SIG-M5 treated with dmso at 0.1 percent for 504 hours (cell line): ENCODE measurements at regions not wholly inside any gene's neighbourhood (a gene's known extent, or its start where the extent isn't known, plus 50 kb on each side); places are given as distances from the start of the nearest gene placed in this dataset.
"Not testable (repeated sequence)": the region's sequence is repeated elsewhere in the genome, so short reads cannot be mapped to it uniquely, and the experiment has no call there.

Experiments used
- DNase-seq: peaks from one replicate; lab custom pipeline; 2025; ENCODE audit not compliant: unreplicated experiment; lab: John Stamatoyannopoulos, UW

DNA sequence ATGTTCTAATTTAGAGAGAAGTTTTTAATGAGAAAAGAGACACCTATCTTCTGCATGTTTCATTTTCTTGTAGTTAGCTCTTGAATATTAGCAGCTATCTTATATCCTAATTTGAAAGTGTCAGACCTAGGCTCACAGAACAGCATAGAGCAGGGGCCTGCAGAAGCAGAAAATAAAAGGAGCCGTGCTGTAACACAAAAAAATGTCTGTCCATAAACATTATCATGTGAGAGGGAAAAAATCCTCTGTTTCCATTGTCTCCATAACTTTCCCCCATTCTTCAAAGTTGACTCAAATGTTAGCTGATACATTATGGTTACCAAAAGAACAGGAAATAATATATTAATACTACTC lies 329.2 kb upstream of the EPHA5 start:
- no peak for DNase-seq

DNA sequence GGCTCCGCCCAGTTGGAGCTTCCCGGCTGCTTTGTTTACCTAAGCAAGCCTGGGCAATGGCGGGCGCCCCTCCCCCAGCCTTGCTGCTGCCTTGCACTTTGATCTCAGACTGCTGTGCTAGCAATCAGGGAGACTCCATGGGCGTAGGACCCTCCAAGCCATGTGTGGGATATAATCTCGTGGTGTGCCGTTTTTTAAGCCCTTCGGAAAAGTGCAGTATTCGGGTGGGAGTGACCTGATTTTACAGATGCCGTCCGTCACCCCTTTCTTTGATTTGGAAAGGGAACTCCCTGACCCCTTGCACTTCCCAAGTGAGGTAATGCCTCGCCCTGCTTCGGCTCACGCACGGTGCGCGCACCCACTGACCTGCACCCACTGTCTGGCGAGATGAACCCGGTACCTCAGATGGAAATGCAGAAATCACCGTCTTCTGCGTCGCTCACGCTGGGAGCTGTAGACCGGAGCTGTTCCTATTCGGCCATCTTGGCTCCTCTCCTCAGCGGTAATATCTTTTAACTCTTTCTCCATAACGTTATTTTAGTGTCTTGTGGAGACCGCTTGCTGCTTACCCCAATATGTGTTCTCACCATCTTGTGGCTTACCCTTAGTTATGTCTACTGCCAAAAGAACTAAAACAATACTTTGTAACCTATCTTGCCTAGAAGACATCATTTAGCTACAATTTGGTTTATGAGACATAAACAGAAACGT lies 328.7 kb upstream of the EPHA5 start:
- not testable (repeated sequence) for DNase-seq

DNA sequence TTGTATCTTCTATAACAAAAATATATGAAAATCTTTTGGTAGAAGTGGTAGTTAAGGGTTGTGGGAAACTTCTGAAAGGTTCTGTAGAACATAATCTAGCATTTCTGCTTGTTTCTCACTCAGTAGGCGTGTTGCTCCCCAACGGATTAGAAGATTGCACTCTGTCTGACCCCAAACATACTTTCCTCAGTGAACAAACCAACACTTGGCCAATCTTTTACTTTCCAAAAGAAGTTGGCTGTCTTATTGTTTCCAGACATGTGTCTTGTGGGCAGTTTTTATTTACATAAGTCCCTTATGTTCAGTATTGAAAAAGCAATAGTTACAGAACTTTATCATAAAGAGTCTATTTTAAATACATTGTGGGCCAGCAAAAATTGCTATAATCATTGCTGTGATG lies 312.8 kb upstream of the EPHA5 start:
- no peak for DNase-seq

DNA sequence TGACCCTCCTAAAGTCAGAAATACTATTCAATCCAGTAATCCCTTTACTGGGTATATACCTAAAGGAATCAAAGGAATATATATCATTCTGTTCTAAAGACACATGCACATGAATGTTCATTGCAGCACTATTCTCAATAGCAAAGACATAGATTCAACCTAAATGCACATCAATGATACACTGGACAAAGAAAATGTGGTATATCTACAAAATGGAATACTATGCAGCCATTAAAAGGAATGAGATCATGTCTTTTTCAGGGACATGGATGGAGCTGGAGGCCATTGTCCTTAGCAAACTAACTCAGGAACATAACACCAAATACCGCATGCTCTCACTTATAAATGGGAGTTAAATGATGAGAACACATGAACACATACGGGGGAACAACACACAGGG lies 306.0 kb upstream of the EPHA5 start:
- no peak for DNase-seq

DNA sequence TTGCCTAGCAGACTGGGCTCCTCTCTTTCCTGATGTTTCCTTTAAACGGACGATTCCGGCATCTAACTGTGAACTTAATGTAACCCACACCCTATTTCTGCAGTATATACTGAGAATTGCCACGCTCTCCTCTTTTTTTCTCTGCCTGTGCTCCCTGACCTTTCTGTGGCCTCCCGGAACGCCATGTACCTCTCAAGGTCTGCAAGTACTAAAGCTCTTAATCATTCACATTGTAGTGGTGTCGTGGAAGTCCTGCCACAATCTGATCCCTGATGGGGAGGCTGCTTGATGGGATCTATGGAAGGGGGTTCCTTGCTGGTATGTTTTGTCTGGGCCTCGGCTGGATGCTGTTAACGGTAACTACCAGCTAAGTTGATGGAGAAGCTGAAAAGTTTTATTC lies 302.9 kb upstream of the EPHA5 start:
- no peak for DNase-seq

DNA sequence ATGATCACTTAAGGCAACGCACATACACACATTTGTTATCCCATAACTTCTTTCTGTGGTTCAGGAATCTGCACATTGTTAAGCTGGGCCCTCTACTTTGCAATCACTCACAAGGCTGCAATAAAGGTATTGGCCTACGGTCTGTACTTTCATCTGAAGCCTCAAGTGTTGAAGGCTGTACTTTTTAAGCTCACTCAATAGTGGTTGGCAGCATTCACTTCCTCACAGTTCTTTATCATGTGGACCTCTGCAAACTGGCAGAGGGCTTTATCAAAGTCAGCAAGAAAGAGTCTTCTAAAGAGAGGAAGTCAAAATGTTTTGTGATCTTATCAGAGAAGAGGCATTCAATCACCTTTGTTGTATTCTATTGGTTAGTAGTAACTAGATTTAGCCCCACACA lies 301.4 kb upstream of the EPHA5 start:
- no peak for DNase-seq

DNA sequence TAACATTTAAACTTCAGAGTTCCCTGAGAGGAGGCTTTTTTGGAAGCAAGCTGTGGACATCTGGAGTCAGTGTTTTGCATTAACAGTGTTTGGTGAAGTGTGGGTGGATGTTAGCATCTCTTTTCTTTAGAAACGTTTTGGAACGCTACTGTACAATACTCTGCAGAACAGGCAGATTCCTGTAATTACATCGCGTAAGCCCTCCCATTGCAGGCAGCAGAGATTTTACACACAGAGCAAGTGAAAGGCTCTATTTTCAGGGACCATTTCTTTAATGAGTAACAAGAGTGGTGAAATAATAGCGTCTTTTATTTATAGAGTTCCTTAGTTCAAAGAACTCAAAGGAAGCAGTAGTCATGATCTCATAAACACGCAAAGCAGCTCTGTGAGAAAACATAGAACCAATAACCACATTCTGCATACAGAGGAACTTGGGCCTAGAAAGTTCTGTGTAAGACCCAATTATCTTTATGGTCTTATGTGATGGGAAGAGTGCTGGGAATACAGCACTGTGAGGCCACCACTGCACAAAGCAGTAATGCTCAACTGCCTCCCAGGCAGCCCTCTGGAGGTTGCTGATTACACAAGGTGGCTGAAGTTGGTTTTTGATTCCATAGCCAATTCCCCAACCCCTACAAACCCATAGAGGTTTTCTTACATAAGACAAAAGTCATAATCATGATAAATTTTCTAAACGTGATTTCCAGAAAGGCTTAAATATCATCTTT lies 298.7 kb upstream of the EPHA5 start:
- DNase-seq: no peak

DNA sequence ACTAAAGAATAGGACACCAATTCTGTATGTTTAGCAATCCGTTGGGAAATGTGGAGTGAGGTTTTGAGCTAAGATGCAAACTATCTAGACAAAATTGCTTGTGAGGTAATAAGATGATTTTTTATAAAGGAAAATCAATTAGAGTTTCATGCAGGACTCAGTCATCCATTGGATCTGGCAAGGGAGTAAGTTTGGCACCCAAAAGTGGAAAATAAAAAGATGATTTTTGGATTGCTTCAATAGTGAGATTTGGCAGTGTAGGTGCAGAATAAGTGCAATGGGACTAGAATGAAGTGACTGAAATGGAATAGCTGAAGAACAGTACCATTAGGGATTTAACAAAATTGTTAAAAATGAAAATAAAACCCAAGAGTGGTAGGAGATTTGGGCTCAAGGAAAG lies 290.5 kb upstream of the EPHA5 start:
- no peak for DNase-seq

DNA sequence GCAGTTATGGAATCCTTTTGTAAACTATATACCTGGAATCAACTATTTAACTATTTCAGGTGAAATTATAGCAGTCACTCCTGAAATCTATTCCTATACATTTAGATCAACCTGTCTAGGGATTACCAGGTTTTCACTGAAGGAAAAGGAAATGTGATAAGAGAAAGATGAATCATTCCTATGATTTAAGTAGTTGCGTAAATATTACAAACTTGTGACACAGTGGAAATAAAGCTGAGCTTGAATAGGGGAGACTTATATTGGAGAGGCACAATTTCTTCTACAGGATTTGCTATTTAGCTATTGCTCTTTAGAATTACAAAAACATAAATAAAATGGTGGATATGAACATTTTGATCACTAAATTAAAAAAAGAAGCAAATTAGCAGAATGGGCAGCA lies 284.1 kb upstream of the EPHA5 start:
- no peak for DNase-seq

DNA sequence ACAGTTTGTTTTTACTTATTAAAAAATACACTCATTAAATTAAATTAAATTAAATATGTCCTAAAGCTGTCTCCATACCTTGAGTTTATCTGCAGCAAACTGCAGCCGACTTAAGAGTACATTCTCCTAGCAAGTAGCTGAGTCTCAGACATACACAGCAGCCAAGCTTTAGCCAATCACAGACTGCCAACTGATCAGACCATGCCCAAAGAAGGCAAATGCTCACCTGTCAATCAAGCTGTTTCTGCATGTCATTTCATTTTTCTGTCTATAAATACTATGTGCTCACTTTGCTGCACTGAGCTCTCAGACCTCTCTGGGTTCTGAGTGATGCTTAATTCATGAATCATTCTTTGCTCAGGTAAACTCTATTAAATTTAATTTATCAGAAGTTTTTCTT lies 280.9 kb upstream of the EPHA5 start:
- DNase-seq: no peak

DNA sequence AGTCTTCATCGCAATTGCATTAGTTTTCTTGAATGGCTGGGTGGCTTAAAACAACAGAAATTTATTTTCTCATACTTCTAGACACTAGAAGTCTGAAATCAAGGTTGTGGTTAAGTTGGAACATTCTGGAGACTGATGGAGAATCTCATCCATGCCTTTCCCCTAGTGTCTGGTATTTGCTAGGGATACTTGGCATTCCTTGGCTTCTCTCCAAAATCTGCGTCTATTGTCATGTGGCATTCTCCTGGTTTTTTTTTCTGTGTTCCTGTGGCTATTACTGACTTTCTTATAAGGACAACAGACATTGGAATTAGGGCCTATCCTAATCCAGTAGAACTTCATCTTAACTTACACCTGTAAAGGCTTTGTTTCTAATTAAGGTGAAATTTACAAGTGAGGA lies 272.8 kb upstream of the EPHA5 start:
- DNase-seq: no peak

DNA sequence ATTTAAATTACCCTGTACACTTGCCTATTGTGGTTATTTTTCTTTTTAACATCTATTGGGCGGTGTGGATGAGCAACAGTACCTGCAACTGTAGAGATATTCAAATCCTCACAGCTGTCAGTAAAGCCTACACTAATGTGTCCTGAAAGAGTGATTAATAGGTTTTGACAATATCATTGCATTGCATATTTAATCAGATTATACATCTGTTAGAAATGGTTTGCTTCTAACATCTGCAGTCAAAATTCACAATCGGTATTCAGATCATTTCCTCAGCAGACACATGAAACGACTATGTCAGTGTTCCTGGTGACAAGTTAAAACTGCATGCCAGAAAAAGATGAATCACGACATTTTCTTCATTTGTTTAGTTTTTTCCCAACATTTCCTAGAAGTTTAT lies 254.6 kb upstream of the EPHA5 start:
- no peak for DNase-seq

DNA sequence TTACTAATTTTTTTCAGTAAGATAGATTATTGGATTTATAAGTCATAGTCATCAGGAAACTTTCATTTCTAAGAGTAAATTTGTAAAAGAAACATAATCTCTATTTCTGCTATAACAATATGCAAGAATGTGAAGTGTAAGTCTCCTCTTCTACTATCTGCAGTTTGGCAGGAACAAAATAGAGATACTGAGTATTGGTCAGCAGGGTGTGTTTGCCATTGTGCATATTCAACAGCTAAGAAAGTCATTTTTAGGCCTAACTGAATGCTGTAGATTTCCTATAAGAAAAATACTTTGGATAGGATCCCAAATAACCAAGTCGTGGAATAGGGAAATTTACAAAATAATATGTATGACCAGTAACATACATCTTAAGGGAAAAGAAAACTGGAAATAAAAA lies 253.3 kb upstream of the EPHA5 start:
- DNase-seq: no peak

DNA sequence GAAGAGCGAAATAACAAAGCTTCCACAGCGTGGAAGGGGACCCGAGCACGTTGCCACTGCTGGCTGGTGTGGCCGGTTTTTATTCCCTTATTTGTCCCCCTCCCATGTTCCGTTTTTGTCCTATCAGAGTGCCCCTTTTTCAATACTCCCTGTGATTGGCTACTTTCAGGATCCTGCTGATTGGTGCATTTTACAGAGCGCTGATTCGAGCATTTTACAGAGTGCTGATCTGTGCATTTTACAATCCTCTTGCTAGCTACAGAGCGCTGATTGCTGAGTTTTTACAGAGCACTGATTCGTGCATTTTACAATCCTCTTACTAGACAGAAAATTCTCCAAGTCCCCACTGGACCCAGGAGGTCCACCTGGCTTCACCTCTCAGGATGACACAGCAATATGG lies 250.9 kb upstream of the EPHA5 start:
- no peak for DNase-seq

DNA sequence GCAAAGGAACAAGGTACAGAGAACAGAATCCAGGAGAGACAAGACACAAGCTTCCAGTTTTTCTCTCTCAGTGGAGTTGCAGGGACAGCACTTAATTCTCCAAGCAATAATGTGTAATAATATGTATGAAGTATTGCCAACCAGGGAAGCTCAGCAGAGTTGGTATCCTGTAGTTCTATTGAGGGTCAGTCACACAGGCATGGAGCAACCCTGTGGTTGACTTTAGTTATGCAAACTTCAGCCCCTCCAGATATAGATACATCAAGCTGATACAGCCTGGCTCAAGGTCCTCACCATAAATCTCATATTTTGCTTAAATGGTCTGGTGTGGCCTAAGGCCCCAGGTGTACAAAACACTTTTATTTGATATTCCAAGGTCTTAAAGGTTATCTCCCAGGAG lies 248.6 kb upstream of the EPHA5 start:
- DNase-seq: no peak

DNA sequence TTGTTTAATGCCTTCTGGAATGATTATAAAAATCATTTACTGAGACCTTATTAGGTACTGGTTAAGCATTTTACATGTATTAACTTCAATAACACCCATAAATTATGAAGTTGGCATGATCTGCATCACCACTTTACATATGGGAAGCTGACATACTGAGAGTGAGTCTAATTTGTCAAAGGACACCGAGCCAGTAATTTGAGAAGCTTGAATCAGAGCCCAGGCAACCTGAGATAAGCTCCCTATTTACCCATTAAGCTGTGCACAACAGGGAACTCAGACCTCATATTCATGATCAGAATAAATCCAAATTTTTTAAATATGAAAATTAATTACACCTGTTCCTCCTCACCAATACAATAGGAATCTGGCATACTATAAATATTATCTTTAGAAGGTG lies 247.9 kb upstream of the EPHA5 start:
- DNase-seq: no peak

DNA sequence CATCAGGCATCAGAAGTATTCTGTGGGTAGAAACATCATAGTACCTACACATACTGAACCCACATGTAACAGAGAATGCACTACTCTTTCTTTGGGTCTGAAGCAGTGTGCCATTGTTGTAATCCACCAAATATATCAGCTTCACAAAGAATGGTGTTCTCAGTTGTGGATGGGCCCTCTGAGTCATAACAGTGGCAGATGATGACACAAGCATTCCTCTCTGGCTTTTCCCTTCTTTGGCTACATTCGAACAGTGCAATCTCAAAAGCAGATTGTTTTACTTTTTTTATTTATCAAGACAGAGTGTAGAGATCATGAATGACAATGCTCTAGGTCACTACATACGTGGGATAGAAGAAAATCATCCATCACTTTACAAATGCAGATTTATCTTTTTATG lies 247.2 kb upstream of the EPHA5 start:
- no peak for DNase-seq

DNA sequence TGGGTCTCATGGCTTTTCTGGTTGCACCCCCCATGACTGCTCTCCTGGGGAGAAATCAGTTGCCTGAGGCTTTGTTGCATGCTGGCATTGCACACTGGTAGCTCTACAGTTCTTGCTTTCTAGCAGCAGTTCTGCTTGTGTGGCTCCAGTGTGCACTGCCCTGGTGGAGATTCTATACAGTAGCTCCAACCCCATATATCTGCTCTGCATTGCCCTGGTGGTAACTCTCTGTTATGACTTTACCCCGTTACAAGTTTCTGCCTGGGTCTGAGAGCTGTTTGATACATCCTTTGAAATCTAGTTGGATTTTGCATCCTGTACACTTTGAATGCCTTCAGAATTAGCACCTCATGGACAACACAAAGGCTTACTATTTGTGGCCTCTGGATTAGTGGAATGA lies 241.4 kb upstream of the EPHA5 start:
- DNase-seq: no peak

DNA sequence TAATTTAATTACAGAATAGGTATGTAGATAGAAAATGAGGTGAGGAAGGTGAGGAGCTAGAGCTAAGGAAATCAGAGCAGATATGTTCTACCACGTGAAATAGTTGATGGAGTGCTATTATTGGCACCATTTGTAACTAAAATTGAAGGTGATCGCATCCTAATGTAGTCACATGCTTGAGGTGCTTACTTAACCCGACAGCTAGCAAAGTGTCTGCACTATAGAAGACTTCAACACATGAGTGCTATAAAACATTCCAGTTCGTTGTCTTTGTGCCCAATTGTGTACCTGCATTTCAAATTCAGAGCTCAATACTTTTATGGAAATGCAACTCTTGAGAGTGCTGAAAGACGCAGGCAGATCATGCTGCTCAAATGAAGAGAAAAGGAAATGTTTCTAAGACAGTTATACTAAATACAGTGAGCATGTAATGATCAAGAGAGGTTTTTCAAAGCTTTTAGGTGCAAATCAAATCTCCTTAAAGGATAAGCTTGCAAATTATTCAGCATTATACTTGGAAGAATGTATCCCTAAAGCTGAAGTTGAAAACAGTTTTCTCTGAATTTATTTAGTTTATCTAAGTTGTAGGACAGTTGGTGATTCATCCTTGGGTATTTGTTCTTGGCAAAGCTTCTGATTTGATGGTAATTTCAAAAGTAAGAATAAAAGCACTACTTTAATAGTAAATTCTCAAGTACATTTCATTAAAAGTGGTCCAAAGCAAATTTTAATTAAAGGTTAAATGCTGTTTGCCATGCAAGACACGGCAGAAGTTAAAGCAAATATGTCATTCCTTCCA lies 223.9 kb upstream of the EPHA5 start:
- no peak for DNase-seq

DNA sequence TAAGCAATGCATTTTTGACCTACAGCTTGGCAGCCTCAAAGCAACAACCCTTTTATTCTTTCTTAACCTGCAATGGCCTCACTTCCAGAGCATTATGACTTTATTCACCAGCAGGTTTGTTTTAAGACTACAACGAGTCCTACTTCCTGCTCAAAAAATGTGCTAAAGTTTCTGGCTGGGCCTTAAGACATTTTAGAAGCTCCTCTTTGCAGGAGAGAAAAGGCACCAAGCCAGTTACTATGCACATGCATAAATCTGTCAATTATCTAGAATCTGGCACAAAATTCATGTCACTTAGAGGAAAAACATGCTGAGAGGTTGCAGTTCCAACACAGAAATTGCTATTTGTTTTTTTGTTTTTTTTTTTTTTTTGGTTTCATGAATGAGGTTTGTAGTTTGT lies 223.0 kb upstream of the EPHA5 start:
- DNase-seq: no peak

DNA sequence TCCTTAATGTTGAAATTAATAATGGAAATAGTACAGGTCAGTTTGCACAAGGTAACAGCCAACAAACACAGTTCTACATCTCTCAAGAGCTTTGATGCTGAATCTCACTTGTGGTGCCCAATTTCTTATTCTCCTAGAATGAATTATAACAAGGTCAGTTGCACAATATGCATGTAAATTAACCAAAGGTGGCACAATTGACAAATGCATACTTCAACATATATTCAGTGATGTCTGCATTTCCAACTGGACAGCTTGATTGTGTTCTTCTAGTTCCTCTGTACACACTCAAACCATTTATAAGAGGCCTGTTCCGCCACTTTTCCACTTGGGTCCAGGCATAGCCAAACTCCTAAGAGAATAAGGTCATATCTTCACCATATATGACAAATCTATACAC lies 210.3 kb upstream of the EPHA5 start:
- no peak for DNase-seq

DNA sequence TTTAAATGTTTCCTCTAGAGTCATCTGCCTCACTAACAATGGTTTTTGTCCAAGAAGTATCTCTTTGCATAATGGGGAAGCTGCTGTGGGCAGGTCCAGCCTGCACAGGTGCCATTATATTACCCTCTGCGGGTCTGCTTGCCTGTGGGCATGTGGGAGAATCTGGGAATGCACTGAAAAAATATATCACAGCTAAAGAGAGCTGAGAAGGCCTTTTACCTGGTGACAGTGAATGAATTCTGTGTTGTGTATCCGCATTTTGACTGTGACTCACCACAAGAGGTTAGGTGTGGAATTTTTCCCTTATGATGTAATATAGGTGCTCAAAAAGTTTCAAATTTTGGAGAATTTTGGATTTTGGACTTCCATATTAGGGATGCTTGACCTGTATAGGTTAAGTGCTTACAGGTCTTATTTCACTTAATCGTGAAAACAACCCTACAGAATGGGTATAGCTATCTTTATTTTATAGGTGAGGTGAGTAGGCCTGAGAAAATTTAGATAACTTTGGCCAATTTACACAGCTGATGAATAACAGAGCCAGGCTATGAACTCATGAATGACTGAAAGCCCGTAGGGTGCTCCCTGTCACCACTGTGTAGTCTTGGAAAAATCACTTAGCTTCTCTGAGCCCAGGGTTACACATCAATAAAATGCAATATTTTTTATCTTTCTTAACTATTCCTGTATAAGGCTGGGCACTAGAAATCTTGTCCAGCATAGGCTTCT lies 198.0 kb upstream of the EPHA5 start:
- DNase-seq: no peak
